ENCODE measurements at regions not wholly inside any gene's neighbourhood (a gene's known extent, or its start where the extent isn't known, plus 50 kb on each side); places are given as distances from the start of the nearest gene placed in this dataset.

DNA sequence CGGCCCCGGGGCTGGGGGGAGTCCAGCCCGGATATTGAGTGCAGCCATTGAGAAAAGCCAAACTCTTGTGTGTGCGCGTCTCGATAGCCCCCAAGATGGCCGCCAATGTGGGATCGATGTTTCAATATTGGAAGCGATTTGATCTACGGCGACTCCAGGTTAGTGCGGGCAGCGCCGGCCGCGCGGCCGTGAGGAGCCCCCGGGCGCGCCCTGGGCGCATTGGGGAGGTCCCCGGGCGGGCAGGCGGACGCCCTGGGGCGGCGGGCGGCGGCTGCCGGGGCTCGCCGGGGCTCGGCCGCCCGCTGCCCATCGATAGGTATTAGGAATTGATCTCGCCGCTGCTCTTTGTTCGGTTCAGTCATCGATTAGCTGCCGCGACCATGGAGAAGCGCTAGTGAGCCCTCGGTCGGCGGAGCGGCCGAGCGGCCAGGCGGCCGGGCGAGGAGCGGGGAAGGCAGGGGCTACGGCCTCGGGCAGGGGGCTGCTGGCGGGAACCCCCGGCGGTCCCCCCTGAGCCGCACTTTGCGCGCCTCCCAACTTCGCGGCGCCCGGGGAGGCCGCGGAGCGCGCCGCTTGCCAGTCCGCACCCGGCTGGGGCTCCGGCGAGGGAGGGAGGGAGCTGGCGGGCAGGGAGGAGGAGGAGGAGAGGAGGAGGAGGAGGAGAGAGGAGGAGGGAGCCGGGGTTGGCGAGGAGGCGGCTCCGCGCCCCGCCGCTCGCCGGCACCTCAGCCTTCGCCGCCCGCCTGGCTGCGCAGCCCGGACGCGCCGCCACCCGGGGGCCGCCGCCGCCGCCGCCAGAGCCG, 113.9 kb upstream of the MYL2 start, which contains the start of gene CUX2:
Gene CUX2 (plus strand): TSS at position 83 of the 803 bp plus-strand sequence.
- H3K4me1 ChIP-seq = peaks cover 0 to 13% (median 7%) of the 10 kb centered on the region in 4 donors
- intact Hi-C loops (cut with DNase I; ENCODE audit: low total_unique reads) (no loop called here), in situ Hi-C loops (cut with MboI; ENCODE audit: low pct_ligation_motif_present in 1 of 4, low pct_unique_long_range_greater_than_20kb in 1 of 4, low sequenced_read_pairs in 3 of 4) (loop anchor here in 2 of 4 donors (25.0 kb wide), 1 partner anchor 278 kb away; no protein-coding TSS in a partner anchor)
- no peak within 1 kb of the TSS for H3K27ac ChIP-seq
- 9% methylated on average over 54 of the region's 100 CpGs; no CpG with 5 or more reads in 1 of the 2 donors for WGBS, 2 donors (ENCODE audit: low coverage in 1 of 2)
- no peaks in the 10 kb centered on the region for H3K9me3 ChIP-seq
- H3K36me3 ChIP-seq = no peaks in the 10 kb centered on the region
- H3K27me3 ChIP-seq = peaks cover 98% of the 10 kb centered on the region
- peak within 1 kb of the TSS in 1 of 4 donors; percentile 37 for H3K4me3 ChIP-seq
- no peak for DNase-seq
- TF ChIP-seq POLR2AphosphoS5 (IDR thresholded peaks at IDR 0.05) (no peak), POLR2A (IDR thresholded peaks at IDR 0.05) (no peak), EP300 (IDR thresholded peaks at IDR 0.05; ENCODE audit: low read depth) (no peak), CTCF (IDR thresholded peaks at IDR 0.05) (no peak)

GRCh38 chr12:111033281-111034082, 113.1 kb upstream of the MYL2 start:
- intact Hi-C loops (cut with DNase I; ENCODE audit: low total_unique reads) = no loop called here
- Histone ChIP-seq H3K9me3 (no peaks in the 10 kb centered on the region), H3K4me1 (peaks cover 0 to 13% (median 7%) of the 10 kb centered on the region in 4 donors), H3K4me3 (no peak overlapping the region), H3K36me3 (no peaks in the 10 kb centered on the region), H3K27me3 (peaks cover 97% of the 10 kb centered on the region), H3K27ac (no peak overlapping the region)
- TF ChIP-seq EP300 (IDR thresholded peaks at IDR 0.05; ENCODE audit: low read depth) = no peak
- TF ChIP-seq POLR2AphosphoS5 (IDR thresholded peaks at IDR 0.05) = no peak
- no peak for TF ChIP-seq POLR2A (IDR thresholded peaks at IDR 0.05)
- TF ChIP-seq CTCF (IDR thresholded peaks at IDR 0.05) = no peak
- in situ Hi-C loops (cut with MboI; ENCODE audit: low pct_ligation_motif_present in 1 of 4, low pct_unique_long_range_greater_than_20kb in 1 of 4, low sequenced_read_pairs in 3 of 4) = loop anchor here in 2 of 4 donors (25.0 kb wide), 1 partner anchor 279 kb away; no protein-coding TSS in a partner anchor
- no peak for DNase-seq
- WGBS, 2 donors (ENCODE audit: low coverage in 1 of 2) = 8% methylated on average over 70 of the region's 93 CpGs; no CpG with 5 or more reads in 1 of the 2 donors

- Histone ChIP-seq H3K36me3 (no peaks in the 10 kb centered on the region), H3K4me1 (peaks cover 0 to 13% (median 7%) of the 10 kb centered on the region in 4 donors), H3K9me3 (no peaks in the 10 kb centered on the region), H3K4me3 (no peak overlapping the region), H3K27me3 (peaks cover 97% of the 10 kb centered on the region), H3K27ac (no peak overlapping the region)
- DNase-seq = no peak
- no peak for TF ChIP-seq EP300 (IDR thresholded peaks at IDR 0.05; ENCODE audit: low read depth)
- no peak for TF ChIP-seq POLR2A (IDR thresholded peaks at IDR 0.05)
- TF ChIP-seq POLR2AphosphoS5 (IDR thresholded peaks at IDR 0.05) = no peak
- TF ChIP-seq CTCF (IDR thresholded peaks at IDR 0.05) = no peak
- WGBS, 2 donors (ENCODE audit: low coverage in 1 of 2) = 40 to 50% methylated on average over 5 of the region's 5 CpGs
- intact Hi-C loops (cut with DNase I; ENCODE audit: low total_unique reads) (no loop called here), in situ Hi-C loops (cut with MboI; ENCODE audit: low pct_ligation_motif_present in 1 of 4, low pct_unique_long_range_greater_than_20kb in 1 of 4, low sequenced_read_pairs in 3 of 4) (loop anchor here in 2 of 4 donors (25.0 kb wide), 1 partner anchor 280 kb away; no protein-coding TSS in a partner anchor)
Observed at GRCh38 chr12:111032591-111032919, 112.2 kb upstream of the MYL2 start.

Measured in transverse colon (tissue), 4 donors.